Gastroesophageal sphincter (tissue), 4 donors: ENCODE measurements at regions not wholly inside any gene's neighbourhood (a gene's known extent, or its start where the extent isn't known, plus 50 kb on each side); places are given as distances from the start of the nearest gene placed in this dataset.
A peak's percentile ranks its signal among the peaks of the same experiment; 100 is the strongest.
"Not testable (repeated sequence)": the region's sequence is repeated elsewhere in the genome, so short reads cannot be mapped to it uniquely, and the experiment has no call there.

Experiments
- ATAC-seq: fragments of 150-250 bp; one replicate; pipeline ENCODE4 v1.9.1; 2016; ENCODE audit warnings: mild to moderate bottlenecking, moderate library complexity
- H3K27ac ChIP-seq, 4 donors: fragments of 200-600 bp; sonication (generic) in 3 of 4; 1 replicate in 3 of 4; 2 replicates in 1 of 4; pipeline ENCODE4 v1.5.1; 2016 to 2019
- H3K27me3 ChIP-seq: fragments of 200-600 bp; sonication (generic); one replicate; pipeline ENCODE4 v1.5.1; 2019
- H3K36me3 ChIP-seq, 2 donors: fragments of 200-600 bp; sonication (generic); one replicate each; pipeline ENCODE4 v1.5.1; 2019; ENCODE audit warnings: control low read depth in 1 of 2
- H3K4me1 ChIP-seq, 3 donors: fragments of 200-600 bp; sonication (generic); 1 replicate in 2 of 3; 2 replicates in 1 of 3; pipeline ENCODE4 v1.5.1; 2016 to 2019; ENCODE audit warnings: control low read depth in 2 of 3
- H3K4me3 ChIP-seq, 2 donors: fragments of 200-600 bp; sonication (generic); one replicate each; pipeline ENCODE4 v1.5.1; 2019; ENCODE audit warnings: mild to moderate bottlenecking in 1 of 2, moderate library complexity in 1 of 2
- H3K9me3 ChIP-seq, 3 donors: fragments of 200-600 bp; sonication (generic); one replicate each; pipeline ENCODE4 v1.5.1; 2017 to 2019; ENCODE audit warnings: control low read depth in 2 of 3
- EP300 ChIP-seq: sonication (generic); formaldehyde crosslinking; IDR thresholded peaks from one replicate; pipeline ENCODE4 v1.6.1; 2017; ENCODE audit warnings: antibody characterized with exemption, mild to moderate bottlenecking
- POLR2A ChIP-seq, 2 donors: fragments of 450-650 bp; IDR thresholded peaks; one replicate each; pipeline ENCODE4 v1.6.1; 2017; ENCODE audit warnings: antibody characterized with exemption in 2 of 2, mild to moderate bottlenecking in 2 of 2, moderate library complexity in 1 of 2
- POLR2AphosphoS5 ChIP-seq: sonication (generic); formaldehyde crosslinking; IDR thresholded peaks from one replicate; pipeline ENCODE4 v1.6.1; 2017; ENCODE audit warnings: antibody characterized with exemption
- WGBS, 2 donors: methylation state at CpG; one replicate each; pipeline ENCODE4 v1.1.5; 2018; ENCODE audit warnings: low coverage in 1 of 2; 5-methylcytosine and 5-hydroxymethylcytosine counted together
- TF ChIP-seq, protein P1 (sequence below), 4 experiments: fragments of 200-600 bp in 2 of 4; fragments of 450-650 bp in 2 of 4; sonication (generic) in 1 of 4; IDR thresholded peaks; one replicate each; pipeline ENCODE4 v1.5.1; 2017 to 2019; ENCODE audit warnings: antibody characterized with exemption in 4 of 4, mild to moderate bottlenecking in 2 of 4, moderate library complexity in 2 of 4

DNA sequence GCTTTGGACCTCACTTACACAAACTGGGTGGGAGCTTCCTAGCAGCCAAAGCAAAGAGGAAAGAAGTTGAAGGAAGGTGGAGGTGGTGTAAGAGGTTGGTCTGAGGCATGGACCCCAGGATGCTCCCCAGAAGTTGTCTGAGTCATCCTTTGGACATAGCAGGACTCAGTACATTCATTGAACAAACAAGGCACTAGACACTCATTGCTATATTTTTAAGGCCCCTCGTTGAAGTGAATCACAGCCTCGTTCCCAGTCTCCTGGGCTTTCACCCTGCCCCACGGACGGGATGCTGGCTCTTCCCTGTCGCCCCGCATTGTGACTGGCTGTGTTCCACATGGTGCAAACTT, 95.9 kb upstream of the FGF3 start:
- Histone ChIP-seq H3K27ac (peak overlapping the region in 3 of 4 donors; percentile 37 to 74 (median 69)), H3K9me3 (peaks cover 0 to 7% (median 0%) of the 10 kb centered on the region in 3 donors), H3K4me3 (no peak overlapping the region), H3K4me1 (peaks cover 0 to 30% (median 17%) of the 10 kb centered on the region in 3 donors), H3K27me3 (peaks cover 65% of the 10 kb centered on the region), H3K36me3 (no peaks in the 10 kb centered on the region)
- TF ChIP-seq POLR2A (IDR thresholded peaks at IDR 0.05), result no peak
- no peak for TF ChIP-seq POLR2AphosphoS5
- no peak for TF ChIP-seq EP300
- TF ChIP-seq, protein P1, sequence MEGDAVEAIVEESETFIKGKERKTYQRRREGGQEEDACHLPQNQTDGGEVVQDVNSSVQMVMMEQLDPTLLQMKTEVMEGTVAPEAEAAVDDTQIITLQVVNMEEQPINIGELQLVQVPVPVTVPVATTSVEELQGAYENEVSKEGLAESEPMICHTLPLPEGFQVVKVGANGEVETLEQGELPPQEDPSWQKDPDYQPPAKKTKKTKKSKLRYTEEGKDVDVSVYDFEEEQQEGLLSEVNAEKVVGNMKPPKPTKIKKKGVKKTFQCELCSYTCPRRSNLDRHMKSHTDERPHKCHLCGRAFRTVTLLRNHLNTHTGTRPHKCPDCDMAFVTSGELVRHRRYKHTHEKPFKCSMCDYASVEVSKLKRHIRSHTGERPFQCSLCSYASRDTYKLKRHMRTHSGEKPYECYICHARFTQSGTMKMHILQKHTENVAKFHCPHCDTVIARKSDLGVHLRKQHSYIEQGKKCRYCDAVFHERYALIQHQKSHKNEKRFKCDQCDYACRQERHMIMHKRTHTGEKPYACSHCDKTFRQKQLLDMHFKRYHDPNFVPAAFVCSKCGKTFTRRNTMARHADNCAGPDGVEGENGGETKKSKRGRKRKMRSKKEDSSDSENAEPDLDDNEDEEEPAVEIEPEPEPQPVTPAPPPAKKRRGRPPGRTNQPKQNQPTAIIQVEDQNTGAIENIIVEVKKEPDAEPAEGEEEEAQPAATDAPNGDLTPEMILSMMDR (IDR thresholded peaks at IDR 0.05), result no peak
- 25% methylated on average over 4 of the region's 6 CpGs; no CpG with 5 or more reads in 1 of the 2 donors for WGBS, 2 donors
- ATAC-seq, result no peak

DNA sequence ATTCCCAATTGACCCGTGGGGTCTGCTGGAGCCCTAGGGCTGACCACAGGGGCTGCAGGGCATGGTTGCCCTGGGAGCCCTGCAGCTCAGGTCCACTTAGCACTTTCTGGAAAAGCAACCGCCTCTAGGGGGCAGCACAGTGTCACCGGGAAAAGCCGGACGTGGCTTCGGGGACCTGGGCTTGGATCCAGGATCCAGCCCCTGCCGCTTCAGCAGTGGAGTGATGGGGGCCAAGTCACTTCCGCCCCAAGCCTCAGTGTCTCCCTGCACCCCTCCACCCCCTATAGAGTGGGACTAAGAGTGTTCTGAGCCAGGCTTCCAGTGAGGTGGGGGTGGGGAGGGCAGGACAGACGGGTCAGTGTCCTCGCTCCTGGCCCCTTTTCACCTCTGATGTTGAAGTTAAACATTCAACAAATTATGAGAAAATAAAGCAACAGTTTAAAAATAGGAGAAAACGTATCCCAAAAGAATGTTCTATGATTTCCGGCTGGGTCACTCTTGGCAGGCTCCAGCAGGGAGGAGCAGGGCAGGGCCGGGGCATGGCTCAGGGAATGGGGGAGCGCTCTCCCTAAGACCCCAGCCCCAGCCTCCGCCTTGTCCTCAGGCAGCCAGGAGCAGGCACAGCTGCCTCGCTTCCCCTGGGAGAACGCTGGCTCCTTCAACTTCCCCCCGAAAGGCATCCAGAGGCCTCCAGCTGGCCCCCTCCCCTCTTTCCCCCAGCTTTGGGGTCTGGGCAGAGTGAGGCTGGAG, 96.5 kb upstream of the FGF3 start:
- Histone ChIP-seq H3K4me3 (peak overlapping the region in 1 of 2 donors; percentile 27), H3K9me3 (peaks cover 0 to 7% (median 0%) of the 10 kb centered on the region in 3 donors), H3K27ac (peak overlapping the region in 3 of 4 donors; percentile 69 to 74 (median 73)), H3K36me3 (no peaks in the 10 kb centered on the region), H3K27me3 (peaks cover 60% of the 10 kb centered on the region), H3K4me1 (peaks cover 0 to 30% (median 17%) of the 10 kb centered on the region in 3 donors)
- TF ChIP-seq POLR2AphosphoS5 (peak; percentile 9), POLR2A (IDR thresholded peaks at IDR 0.05) (no peak), EP300 (no peak)
- TF ChIP-seq, protein P1 (IDR thresholded peaks at IDR 0.05), result peak in 3 of 4 experiments; percentile 67 to 82 (median 71)
- 8 to 22% methylated on average over 5 to 10 of the region's 18 CpGs for WGBS, 2 donors
- peak; percentile 62 for ATAC-seq

- not testable (repeated sequence) for H3K36me3 ChIP-seq, H3K9me3 ChIP-seq, ATAC-seq
- Histone ChIP-seq H3K27me3 (peaks cover 54% of the 10 kb centered on the region), H3K4me1 (peaks cover 0 to 30% (median 17%) of the 10 kb centered on the region in 3 donors), H3K27ac (peak overlapping the region in 3 of 4 donors; percentile 69 to 74 (median 73)), H3K4me3 (peak overlapping the region in 1 of 2 donors; percentile 27)
- WGBS, 2 donors, result no CpG with 5 or more reads among the region's 8 CpGs
Observed at GRCh38 chr11:69916251-69916649, 97.0 kb upstream of the FGF3 start.

DNA sequence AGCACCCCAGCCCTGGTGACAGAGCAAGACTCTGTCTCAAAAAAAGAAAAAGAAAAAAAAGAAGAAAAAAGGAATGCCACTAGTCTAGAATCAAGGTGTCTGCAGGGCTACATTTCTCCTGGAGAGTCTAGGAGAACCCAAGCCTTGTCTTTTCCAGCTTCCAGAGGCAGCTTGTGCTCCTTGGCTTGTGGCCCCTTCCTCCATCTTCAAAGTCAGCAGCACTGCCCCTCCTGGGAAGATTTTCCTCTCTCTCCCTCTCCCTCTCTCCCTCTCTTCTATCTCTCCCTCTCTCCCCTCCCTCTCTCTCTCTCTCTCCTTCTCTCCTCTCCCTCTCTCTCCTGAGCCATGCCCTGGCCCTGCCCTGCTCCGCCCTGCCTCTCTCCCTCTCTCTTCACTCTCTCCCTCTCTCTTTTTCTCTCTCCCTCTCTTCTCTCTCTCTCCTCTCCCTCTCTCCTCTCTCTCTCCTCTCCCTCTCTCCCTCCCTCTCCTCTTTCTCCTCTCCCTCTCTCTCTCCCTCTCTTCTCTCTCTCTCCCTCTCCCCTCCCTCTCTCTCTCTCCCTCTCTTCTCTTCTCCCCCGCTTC, 97.7 kb upstream of the FGF3 start:
- WGBS, 2 donors, result 83% methylated on average over 1 to 2 of the region's 2 CpGs
- H3K36me3 ChIP-seq, result no peaks in the 10 kb centered on the region
- no peak overlapping the region for H3K4me3 ChIP-seq
- H3K4me1 ChIP-seq, result peaks cover 0 to 30% (median 17%) of the 10 kb centered on the region in 3 donors
- H3K27me3 ChIP-seq, result peaks cover 52% of the 10 kb centered on the region
- peak overlapping the region in 2 of 4 donors; percentile 69 to 74 for H3K27ac ChIP-seq
- no peak for TF ChIP-seq POLR2A (IDR thresholded peaks at IDR 0.05)
- TF ChIP-seq EP300, result no peak
- no peak for TF ChIP-seq POLR2AphosphoS5
- TF ChIP-seq, protein P1 (IDR thresholded peaks at IDR 0.05), result no peak
- no peak for ATAC-seq
- H3K9me3 ChIP-seq, result peaks cover 0 to 7% (median 0%) of the 10 kb centered on the region in 3 donors

- H3K27me3 ChIP-seq, result peaks cover 48% of the 10 kb centered on the region
- H3K9me3 ChIP-seq, result peaks cover 0 to 7% (median 0%) of the 10 kb centered on the region in 3 donors
- H3K4me1 ChIP-seq, result peaks cover 0 to 30% (median 17%) of the 10 kb centered on the region in 3 donors
- TF ChIP-seq, protein P1 (IDR thresholded peaks at IDR 0.05), result no peak
- TF ChIP-seq POLR2AphosphoS5 (no peak), POLR2A (IDR thresholded peaks at IDR 0.05) (no peak)
- H3K4me3 ChIP-seq, result no peak overlapping the region
- H3K27ac ChIP-seq, result peak overlapping the region in 1 of 4 donors; percentile 74
- no peak for ATAC-seq
- WGBS, 2 donors, result 68% methylated on average over 2 of the region's 2 CpGs; no CpG with 5 or more reads in 1 of the 2 donors
- no peaks in the 10 kb centered on the region for H3K36me3 ChIP-seq
Observed at GRCh38 chr11:69917529-69917928, 98.3 kb upstream of the FGF3 start.
